PC-3 (cell line): ENCODE measurements at regions not wholly inside any gene's neighbourhood (a gene's known extent, or its start where the extent isn't known, plus 50 kb on each side); places are given as distances from the start of the nearest gene placed in this dataset.

Source experiments
- ATAC-seq: fragments of 200-7000 bp; cut with Tn5 transposase; 2 replicates; pipeline ENCODE4 v1.9.1; 2020; ENCODE audit warnings: mild to moderate bottlenecking, moderate library complexity
- BruUV-seq: library from RNA; stranded (reverse); fragments of 400-500 nt; replicated peaks from 2 replicates; lab custom pipeline; 2021; lab: Mats Ljungman, UMichigan
- CTCF ChIA-PET: fragments of 300-600 bp; sonication (Branson Sonifier 250); formaldehyde crosslinking; loops from one replicate; lab custom pipeline; 2022; ENCODE audit warnings: antibody characterized with exemption; lab: Charles Lee
- POLR2A ChIA-PET: fragments of 300-600 bp; sonication (Branson Sonifier 250); formaldehyde crosslinking; loops from one replicate; lab custom pipeline; 2022; ENCODE audit warnings: antibody characterized with exemption; ENCODE audit not compliant: unreplicated experiment; lab: Charles Lee
- DNase-seq: peaks from one replicate; pipeline ENCODE4 v3.0.0-alpha.2; 2015
- H2AFZ ChIP-seq: fragments of 300-600 bp; sonication (generic); 2 replicates; pipeline ENCODE4 v1.6.0; 2016; ENCODE audit warnings: antibody characterized with exemption, low read length
- H3F3A ChIP-seq: fragments of 300-600 bp; sonication (generic); one replicate; pipeline ENCODE4 v1.6.0; 2017; ENCODE audit warnings: antibody characterized with exemption, low read length, control low read depth, mild to moderate bottlenecking; ENCODE audit not compliant: unreplicated experiment
- H3K27ac ChIP-seq: fragments of 300-600 bp; sonication (generic); 2 replicates; pipeline ENCODE4 v1.5.1; 2016; ENCODE audit warnings: mild to moderate bottlenecking, low read length
- H3K27me3 ChIP-seq: fragments of 300-600 bp; sonication (generic); 2 replicates; pipeline ENCODE4 v1.6.1; 2016; ENCODE audit warnings: low read length, mixed read lengths
- H3K36me3 ChIP-seq: fragments of 300-600 bp; sonication (generic); 2 replicates; pipeline ENCODE4 v1.6.1; 2016; ENCODE audit warnings: low read depth, mixed run types, low read length, mixed read lengths
- H3K4me1 ChIP-seq: fragments of 300-600 bp; sonication (generic); 2 replicates; pipeline ENCODE4 v1.5.1; 2016; ENCODE audit warnings: low read length; ENCODE audit not compliant: insufficient read depth
- H3K4me2 ChIP-seq: fragments of 300-600 bp; sonication (generic); 2 replicates; pipeline ENCODE4 v1.6.0; 2016; ENCODE audit warnings: low read length
- H3K4me3 ChIP-seq: fragments of 300-600 bp; sonication (generic); 2 replicates; pipeline ENCODE4 v1.5.1; 2016; ENCODE audit warnings: mild to moderate bottlenecking, low read length, mixed read lengths
- H3K79me2 ChIP-seq: fragments of 300-600 bp; sonication (generic); 2 replicates; pipeline ENCODE4 v1.6.1; 2017; ENCODE audit warnings: low read length, mixed read lengths
- H3K9ac ChIP-seq: fragments of 300-600 bp; sonication (generic); 2 replicates; pipeline ENCODE4 v1.6.0; 2016; ENCODE audit warnings: mild to moderate bottlenecking, low read length
- H3K9me2 ChIP-seq: fragments of 300-600 bp; sonication (generic); replicated peaks from 2 replicates; pipeline ENCODE4 v1.6.1; 2016; ENCODE audit warnings: mixed run types, low read length, mixed read lengths
- H3K9me3 ChIP-seq: fragments of 300-600 bp; sonication (generic); 2 replicates; pipeline ENCODE4 v1.6.1; 2016; ENCODE audit warnings: low read length, mixed read lengths
- H4K20me1 ChIP-seq: fragments of 300-600 bp; sonication (generic); 2 replicates; pipeline ENCODE4 v1.6.1; 2016; ENCODE audit warnings: low read length, mixed read lengths
- EZH2 ChIP-seq: fragments of 300-600 bp; sonication (generic); IDR thresholded peaks from one replicate; pipeline ENCODE4 v1.6.1; 2017; ENCODE audit warnings: antibody characterized with exemption, mild to moderate bottlenecking, low read length; ENCODE audit not compliant: unreplicated experiment
- EZH2phosphoT487 ChIP-seq: fragments of 300-600 bp; sonication (generic); IDR thresholded peaks from 2 replicates; pipeline ENCODE4 v1.6.1; 2018; ENCODE audit warnings: mild to moderate bottlenecking, antibody characterized with exemption, low read length, borderline replicate concordance
- intact Hi-C: fragments of 100-400 bp; cut with micrococcal nuclease; formaldehyde crosslinking; loops from 2 replicates; pipeline ENCODE4 v1.9.0; 2023
- TF ChIP-seq, protein P1 (sequence below): fragments of 300-600 bp; sonication (generic); conservative IDR thresholded peaks from 2 replicates; pipeline ENCODE4 v1.5.1; 2017; ENCODE audit warnings: antibody characterized with exemption, low read depth, mild to moderate bottlenecking, low read length

DNA sequence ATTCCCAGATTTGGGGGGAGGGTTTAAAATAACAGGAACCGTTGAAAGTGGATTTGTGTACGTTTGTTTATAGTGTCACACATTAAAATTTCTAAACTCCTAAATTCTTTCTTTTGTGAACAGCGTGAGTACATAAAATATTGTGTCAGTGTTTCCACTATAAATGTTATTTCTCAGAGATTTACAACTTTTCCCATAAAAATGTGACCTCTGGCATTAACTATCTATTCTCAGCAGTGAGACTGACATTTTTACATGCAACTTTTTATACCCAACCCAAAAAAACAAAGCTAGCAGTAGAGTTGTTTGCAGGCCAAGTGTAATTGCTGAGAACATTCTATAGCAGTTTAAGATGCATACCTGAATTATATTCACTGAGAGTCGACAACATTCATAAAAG, 757.0 kb upstream of the ADAMTS16 start:
- no peaks in the 10 kb centered on the region for H3K36me3 ChIP-seq
- no peaks in the 10 kb centered on the region for H3F3A ChIP-seq
- no peak for ATAC-seq
- no peak overlapping the region for H3K27ac ChIP-seq
- H3K9me2 ChIP-seq, result no peaks in the 10 kb centered on the region
- ChIA-PET CTCF (no interaction called here), POLR2A (no interaction called here)
- no peaks in the 10 kb centered on the region for H3K79me2 ChIP-seq
- TF ChIP-seq, protein P1, sequence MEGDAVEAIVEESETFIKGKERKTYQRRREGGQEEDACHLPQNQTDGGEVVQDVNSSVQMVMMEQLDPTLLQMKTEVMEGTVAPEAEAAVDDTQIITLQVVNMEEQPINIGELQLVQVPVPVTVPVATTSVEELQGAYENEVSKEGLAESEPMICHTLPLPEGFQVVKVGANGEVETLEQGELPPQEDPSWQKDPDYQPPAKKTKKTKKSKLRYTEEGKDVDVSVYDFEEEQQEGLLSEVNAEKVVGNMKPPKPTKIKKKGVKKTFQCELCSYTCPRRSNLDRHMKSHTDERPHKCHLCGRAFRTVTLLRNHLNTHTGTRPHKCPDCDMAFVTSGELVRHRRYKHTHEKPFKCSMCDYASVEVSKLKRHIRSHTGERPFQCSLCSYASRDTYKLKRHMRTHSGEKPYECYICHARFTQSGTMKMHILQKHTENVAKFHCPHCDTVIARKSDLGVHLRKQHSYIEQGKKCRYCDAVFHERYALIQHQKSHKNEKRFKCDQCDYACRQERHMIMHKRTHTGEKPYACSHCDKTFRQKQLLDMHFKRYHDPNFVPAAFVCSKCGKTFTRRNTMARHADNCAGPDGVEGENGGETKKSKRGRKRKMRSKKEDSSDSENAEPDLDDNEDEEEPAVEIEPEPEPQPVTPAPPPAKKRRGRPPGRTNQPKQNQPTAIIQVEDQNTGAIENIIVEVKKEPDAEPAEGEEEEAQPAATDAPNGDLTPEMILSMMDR, result no peak
- TF ChIP-seq EZH2, result no peak
- no peak for TF ChIP-seq EZH2phosphoT487
- DNase-seq, result no peak
- no peaks in the 10 kb centered on the region for H3K4me1 ChIP-seq
- no peak overlapping the region for H3K9ac ChIP-seq
- no peak overlapping the region for H3K4me3 ChIP-seq
- H3K4me2 ChIP-seq, result no peak overlapping the region
- H3K27me3 ChIP-seq, result no peaks in the 10 kb centered on the region
- intact Hi-C loops, result no loop called here
- 0 out of 2 replicates have a peak, but pooled peaks cover 17% of the 10 kb centered on the region for H3K9me3 ChIP-seq
- H4K20me1 ChIP-seq, result no peaks in the 10 kb centered on the region
- H2AFZ ChIP-seq, result no peak overlapping the region
- BruUV-seq, result no TSS peak

DNA sequence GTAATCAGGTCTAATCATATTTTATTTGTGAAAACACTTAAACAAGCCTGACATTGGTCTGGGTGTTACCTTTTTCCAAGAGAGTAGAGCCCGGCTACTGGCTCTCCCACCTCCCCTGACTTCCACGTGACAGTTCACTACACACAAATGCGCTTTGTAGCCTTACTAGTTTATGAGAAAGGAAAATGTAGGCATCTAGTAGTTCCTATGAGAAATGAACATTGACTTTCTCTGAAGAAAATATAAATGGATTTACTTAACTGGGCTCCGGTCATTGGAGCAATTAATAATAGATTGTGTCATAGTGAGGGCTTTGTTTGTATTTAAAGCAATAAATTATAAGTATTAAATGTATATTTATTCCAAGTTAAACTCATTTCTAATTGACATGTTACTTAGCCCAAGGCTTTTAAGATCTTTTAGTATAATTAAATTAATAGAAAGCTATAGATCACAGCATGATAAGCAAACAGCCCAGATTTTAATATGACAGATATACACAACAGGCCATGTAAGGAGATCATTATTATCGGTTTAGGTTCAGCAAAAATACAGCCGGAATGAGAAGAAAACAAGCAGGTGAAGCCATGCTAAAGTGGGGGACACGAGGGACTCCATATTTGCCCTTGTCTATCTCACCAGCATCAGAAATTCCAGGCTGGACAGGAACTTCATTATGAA, 756.5 kb upstream of the ADAMTS16 start:
- POLR2A ChIA-PET, result no interaction called here

DNA sequence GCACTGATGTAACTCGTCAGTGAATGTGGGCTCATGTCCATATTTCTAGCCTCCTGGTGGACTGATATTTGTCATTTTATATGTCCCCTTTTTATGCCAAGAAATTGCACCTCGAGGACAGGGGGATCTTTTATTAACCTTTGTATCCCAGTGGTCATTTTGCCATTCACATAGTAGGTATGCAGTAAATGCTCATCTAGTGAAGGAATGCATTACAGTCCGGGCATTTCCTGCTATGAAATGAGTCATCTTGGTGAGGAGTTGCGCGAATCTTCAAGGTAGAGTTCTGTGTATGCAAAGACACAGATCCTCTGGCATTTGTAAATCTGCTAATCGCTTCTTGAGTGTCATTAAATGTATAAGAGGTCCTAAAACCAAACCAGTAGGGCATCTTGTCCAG, 755.5 kb upstream of the ADAMTS16 start:
- H4K20me1 ChIP-seq, result no peaks in the 10 kb centered on the region
- H3K4me2 ChIP-seq, result no peak overlapping the region
- no peak overlapping the region for H3K4me3 ChIP-seq
- no peak overlapping the region for H3K9ac ChIP-seq
- 0 out of 2 replicates have a peak, but pooled peaks cover 15% of the 10 kb centered on the region for H3K9me3 ChIP-seq
- H3K27me3 ChIP-seq, result no peaks in the 10 kb centered on the region
- DNase-seq (no peak), ATAC-seq (no peak)
- no peaks in the 10 kb centered on the region for H3K9me2 ChIP-seq
- H3K36me3 ChIP-seq, result no peaks in the 10 kb centered on the region
- no TSS peak for BruUV-seq
- H3K79me2 ChIP-seq, result no peaks in the 10 kb centered on the region
- H3K27ac ChIP-seq, result no peak overlapping the region
- ChIA-PET CTCF (no interaction called here), POLR2A (no interaction called here)
- TF ChIP-seq EZH2 (no peak), EZH2phosphoT487 (no peak)
- TF ChIP-seq, protein P1, result no peak
- no peak overlapping the region for H2AFZ ChIP-seq
- no peaks in the 10 kb centered on the region for H3F3A ChIP-seq
- H3K4me1 ChIP-seq, result no peaks in the 10 kb centered on the region
- intact Hi-C loops, result no loop called here

More for the DNA sequence above, 756.5 kb upstream of the ADAMTS16 start:
- Histone ChIP-seq H4K20me1 (no peaks in the 10 kb centered on the region), H3F3A (no peaks in the 10 kb centered on the region), H3K4me3 (no peak overlapping the region), H2AFZ (no peak overlapping the region), H3K9me2 (no peaks in the 10 kb centered on the region), H3K4me1 (no peaks in the 10 kb centered on the region), H3K9me3 (0 out of 2 replicates have a peak, but pooled peaks cover 19% of the 10 kb centered on the region), H3K9ac (no peak overlapping the region), H3K27me3 (no peaks in the 10 kb centered on the region), H3K4me2 (no peak overlapping the region), H3K79me2 (no peaks in the 10 kb centered on the region), H3K27ac (no peak overlapping the region), H3K36me3 (no peaks in the 10 kb centered on the region)
- TF ChIP-seq EZH2 (no peak), EZH2phosphoT487 (no peak)
- TF ChIP-seq, protein P1, result no peak
- CTCF ChIA-PET, result no interaction called here
- ATAC-seq (no peak), DNase-seq (no peak)
- intact Hi-C loops, result no loop called here
- no TSS peak for BruUV-seq
